ENCODE measurements at regions not wholly inside any gene's neighbourhood (a gene's known extent, or its start where the extent isn't known, plus 50 kb on each side); places are given as distances from the start of the nearest gene placed in this dataset.

GRCh38 chr5:167861928-167862426 lies 429.5 kb upstream of the WWC1 start:
- no peak for TF ChIP-seq CTCF (optimal IDR thresholded peaks at IDR 0.05 in 1 of 3, IDR thresholded peaks at IDR 0.05 in 1 of 3, conservative IDR thresholded peaks at IDR 0.05 in 1 of 3; ENCODE audit: extremely low read depth in 1 of 3, insufficient read depth in 2 of 3, low read length in 3 of 3)
- TF ChIP-seq EZH2 (IDR thresholded peaks at IDR 0.05; ENCODE audit: low read length) = no peak

All from keratinocyte (primary cell).